Neuron (in vitro differentiated cells): ENCODE measurements at regions not wholly inside any gene's neighbourhood (a gene's known extent, or its start where the extent isn't known, plus 50 kb on each side); places are given as distances from the start of the nearest gene placed in this dataset.

Source experiments
- H2AFZ ChIP-seq: one replicate; pipeline ENCODE4 v1.6.1; 2013; ENCODE audit warnings: low read depth, mild to moderate bottlenecking, inconsistent platforms, low read length, moderate library complexity
- H3K27me3 ChIP-seq: one replicate; pipeline ENCODE4 v1.6.1; 2013; ENCODE audit warnings: low read length; ENCODE audit not compliant: insufficient read depth
- H3K36me3 ChIP-seq: one replicate; pipeline ENCODE4 v1.6.1; 2013; ENCODE audit warnings: low read length; ENCODE audit not compliant: insufficient read depth
- H3K4me1 ChIP-seq: one replicate; pipeline ENCODE4 v1.6.1; 2013; ENCODE audit warnings: low read length; ENCODE audit not compliant: insufficient read depth
- H3K4me3 ChIP-seq: 2 replicates; pipeline ENCODE4 v1.5.1; 2013; ENCODE audit warnings: mild to moderate bottlenecking, low read length, moderate library complexity
- H3K9me3 ChIP-seq: one replicate; pipeline ENCODE4 v1.6.1; 2013; ENCODE audit warnings: low read length

- H3K36me3 ChIP-seq = no peaks in the 10 kb centered on the region
- H2AFZ ChIP-seq = no peak overlapping the region
- H3K9me3 ChIP-seq = no peaks in the 10 kb centered on the region
- no peak overlapping the region for H3K4me3 ChIP-seq
- H3K27me3 ChIP-seq = no peaks in the 10 kb centered on the region
- peaks cover 17% of the 10 kb centered on the region for H3K4me1 ChIP-seq
Observed at GRCh38 chr18:39500306-39500705, 1934.7 kb upstream of the CELF4 start.

- no peaks in the 10 kb centered on the region for H3K9me3 ChIP-seq
- no peak overlapping the region for H3K4me3 ChIP-seq
- H3K36me3 ChIP-seq = no peaks in the 10 kb centered on the region
- peaks cover 17% of the 10 kb centered on the region for H3K4me1 ChIP-seq
- H3K27me3 ChIP-seq = no peaks in the 10 kb centered on the region
- no peak overlapping the region for H2AFZ ChIP-seq
Observed at GRCh38 chr18:39497821-39498220, 1932.2 kb upstream of the CELF4 start.

DNA sequence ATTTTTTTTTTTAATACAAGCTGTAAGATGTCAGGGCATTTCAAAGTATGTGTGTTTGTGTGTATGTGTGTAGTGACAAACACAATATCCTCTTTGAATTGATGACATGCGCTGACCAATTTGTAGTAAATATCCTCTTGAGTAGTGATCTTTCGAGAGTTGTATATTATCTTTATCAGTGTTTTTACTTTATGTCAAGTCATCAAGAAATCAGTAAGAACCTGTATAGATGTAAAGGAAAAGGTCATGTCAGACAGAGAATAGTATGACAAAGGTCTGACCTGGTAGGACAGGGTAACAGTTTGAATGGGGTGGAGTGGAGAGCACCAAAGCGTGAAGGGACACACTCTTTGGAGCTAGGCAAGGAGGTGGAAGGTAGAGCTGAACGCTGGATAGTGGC is 1931.4 kb upstream of the CELF4 start:
- Histone ChIP-seq H3K4me1 (peaks cover 13% of the 10 kb centered on the region), H3K4me3 (no peak overlapping the region), H3K36me3 (no peaks in the 10 kb centered on the region), H2AFZ (no peak overlapping the region), H3K9me3 (no peaks in the 10 kb centered on the region), H3K27me3 (no peaks in the 10 kb centered on the region)

DNA sequence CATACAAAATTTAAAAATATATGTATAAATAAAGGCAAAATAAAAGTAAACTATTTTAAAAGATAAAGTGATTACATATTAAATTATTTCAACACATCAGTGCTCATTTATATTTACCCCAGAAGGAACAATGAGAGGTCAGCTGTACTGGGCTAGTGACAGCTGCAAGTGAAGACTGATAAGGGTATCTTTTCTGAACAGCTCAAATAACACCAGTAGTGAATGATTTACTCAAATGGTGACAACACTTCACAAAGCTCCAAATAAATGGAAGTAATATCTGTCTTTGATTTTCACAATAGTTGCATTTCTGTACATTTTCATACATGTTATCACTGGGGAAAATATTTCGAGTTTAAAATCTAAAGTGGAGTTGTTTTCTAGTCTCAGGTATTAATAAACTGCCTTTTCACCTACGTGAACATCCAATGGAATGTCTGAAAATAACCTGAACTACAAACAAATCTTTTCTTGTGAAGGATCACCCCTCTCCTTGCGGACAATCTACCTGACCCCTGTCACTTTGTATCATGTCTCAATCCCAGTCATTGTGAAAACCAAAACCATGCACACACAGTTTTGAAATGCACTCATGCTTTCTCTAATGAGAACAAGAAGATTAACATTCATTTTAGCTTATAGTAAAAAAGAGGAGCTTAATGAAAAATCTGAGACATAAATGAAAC is 1928.8 kb upstream of the CELF4 start:
- H3K4me3 ChIP-seq = no peak overlapping the region
- H3K36me3 ChIP-seq = no peaks in the 10 kb centered on the region
- no peaks in the 10 kb centered on the region for H3K9me3 ChIP-seq
- H3K27me3 ChIP-seq = no peaks in the 10 kb centered on the region
- H3K4me1 ChIP-seq = no peaks in the 10 kb centered on the region
- H2AFZ ChIP-seq = no peak overlapping the region

GRCh38 chr18:39491408-39491807 is 1925.8 kb upstream of the CELF4 start:
- H2AFZ ChIP-seq = no peak overlapping the region
- no peaks in the 10 kb centered on the region for H3K36me3 ChIP-seq
- H3K9me3 ChIP-seq = no peaks in the 10 kb centered on the region
- no peaks in the 10 kb centered on the region for H3K27me3 ChIP-seq
- peaks cover 6% of the 10 kb centered on the region for H3K4me1 ChIP-seq
- no peak overlapping the region for H3K4me3 ChIP-seq

DNA sequence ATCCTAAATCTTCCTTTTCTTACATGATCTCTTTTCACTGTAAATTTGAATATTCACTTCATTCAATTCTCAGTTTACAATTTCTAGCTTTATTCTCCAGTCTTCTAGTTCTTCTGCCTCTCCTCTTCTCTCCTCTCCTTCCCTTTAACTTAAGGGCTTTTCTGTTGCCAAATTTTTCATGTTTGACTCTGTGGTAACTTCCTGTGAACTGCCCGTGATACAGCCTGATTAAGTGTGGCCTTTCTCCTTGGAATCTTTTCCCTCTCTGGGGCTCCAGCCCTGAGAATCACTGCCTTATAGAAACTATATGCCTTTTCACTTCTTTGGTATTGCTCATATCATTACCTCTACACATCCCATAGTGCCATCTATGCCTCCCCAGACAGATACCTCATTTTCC is 1923.8 kb upstream of the CELF4 start:
- Histone ChIP-seq H3K27me3 (no peaks in the 10 kb centered on the region), H3K9me3 (no peaks in the 10 kb centered on the region), H2AFZ (no peak overlapping the region), H3K4me1 (peaks cover 6% of the 10 kb centered on the region), H3K36me3 (no peaks in the 10 kb centered on the region), H3K4me3 (no peak overlapping the region)

DNA sequence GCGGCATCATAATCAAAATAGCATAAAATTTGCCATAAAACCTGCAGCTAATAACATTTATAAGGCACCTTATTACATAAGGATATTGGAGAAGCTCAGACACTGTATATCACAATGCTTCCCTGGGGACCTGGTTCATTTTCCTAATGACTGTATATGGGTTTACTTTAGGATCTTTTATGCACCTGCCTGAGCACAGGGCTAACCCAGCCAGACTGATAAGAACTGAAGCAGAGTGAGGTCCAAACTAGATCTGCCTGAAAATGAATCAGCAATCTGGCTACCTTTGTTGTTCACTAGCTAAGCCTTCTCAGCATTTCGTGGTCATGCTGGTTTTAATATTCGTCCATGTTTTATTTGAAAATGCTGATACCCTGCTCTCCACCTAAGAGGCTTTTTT is 1922.3 kb upstream of the CELF4 start:
- no peaks in the 10 kb centered on the region for H3K9me3 ChIP-seq
- no peak overlapping the region for H2AFZ ChIP-seq
- no peak overlapping the region for H3K4me3 ChIP-seq
- no peaks in the 10 kb centered on the region for H3K36me3 ChIP-seq
- no peaks in the 10 kb centered on the region for H3K27me3 ChIP-seq
- H3K4me1 ChIP-seq = peaks cover 6% of the 10 kb centered on the region

- Histone ChIP-seq H3K27me3 (no peaks in the 10 kb centered on the region), H3K4me1 (peaks cover 6% of the 10 kb centered on the region), H2AFZ (no peak overlapping the region), H3K36me3 (no peaks in the 10 kb centered on the region), H3K9me3 (no peaks in the 10 kb centered on the region), H3K4me3 (no peak overlapping the region)
Observed at GRCh38 chr18:39486268-39486667, 1920.7 kb upstream of the CELF4 start.

- Histone ChIP-seq H3K36me3 (no peaks in the 10 kb centered on the region), H2AFZ (no peak overlapping the region), H3K27me3 (no peaks in the 10 kb centered on the region), H3K4me3 (no peak overlapping the region), H3K4me1 (peaks cover 6% of the 10 kb centered on the region), H3K9me3 (no peaks in the 10 kb centered on the region)
Observed at GRCh38 chr18:39485696-39486095, 1920.1 kb upstream of the CELF4 start.

- H3K9me3 ChIP-seq = no peaks in the 10 kb centered on the region
- no peak overlapping the region for H2AFZ ChIP-seq
- no peak overlapping the region for H3K4me3 ChIP-seq
- H3K36me3 ChIP-seq = no peaks in the 10 kb centered on the region
- no peaks in the 10 kb centered on the region for H3K27me3 ChIP-seq
- no peaks in the 10 kb centered on the region for H3K4me1 ChIP-seq
Observed at GRCh38 chr18:39481281-39481680, 1915.7 kb upstream of the CELF4 start.

DNA sequence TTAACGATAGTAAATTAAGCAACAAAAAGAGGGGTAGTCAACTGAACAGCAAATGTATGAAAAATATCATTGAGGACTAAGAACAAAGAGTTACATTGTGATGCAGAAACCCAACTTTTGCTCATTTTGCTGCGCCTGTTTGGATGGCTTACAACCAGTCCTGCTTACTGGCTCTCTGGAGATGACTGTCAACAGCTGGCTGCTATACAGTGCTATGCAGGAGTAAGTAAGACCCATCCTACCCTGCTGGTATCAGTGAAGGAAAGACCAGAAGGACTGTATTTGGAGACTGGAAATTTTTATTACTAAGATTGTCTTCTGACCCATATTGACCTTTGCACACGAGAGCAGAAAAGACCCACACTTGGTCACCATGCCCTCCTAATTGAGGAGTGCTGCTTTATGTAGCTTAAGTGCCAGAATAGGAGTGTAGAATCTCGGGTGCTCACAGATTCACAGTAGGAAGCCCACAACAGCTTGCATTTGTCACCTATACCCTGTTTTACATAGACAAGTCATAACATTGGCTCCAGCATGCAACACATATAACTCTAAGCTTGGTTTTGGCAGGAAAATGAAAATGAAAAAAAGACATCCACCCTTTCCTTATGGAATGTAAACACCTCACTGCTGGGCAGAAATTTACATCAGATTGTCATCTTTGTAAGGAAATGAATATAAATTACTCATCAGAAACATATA is 1915.0 kb upstream of the CELF4 start:
- no peaks in the 10 kb centered on the region for H3K36me3 ChIP-seq
- H3K9me3 ChIP-seq = no peaks in the 10 kb centered on the region
- H3K27me3 ChIP-seq = no peaks in the 10 kb centered on the region

GRCh38 chr18:39464006-39464405 is 1898.4 kb upstream of the CELF4 start:
- Histone ChIP-seq H3K36me3 (no peaks in the 10 kb centered on the region), H3K27me3 (no peaks in the 10 kb centered on the region), H3K9me3 (peaks cover 2% of the 10 kb centered on the region), H3K4me1 (no peaks in the 10 kb centered on the region), H2AFZ (no peak overlapping the region), H3K4me3 (no peak overlapping the region)

More for the DNA sequence above, 1915.0 kb upstream of the CELF4 start:
- no peak overlapping the region for H2AFZ ChIP-seq
- no peaks in the 10 kb centered on the region for H3K4me1 ChIP-seq
- no peak overlapping the region for H3K4me3 ChIP-seq

GRCh38 chr18:39462436-39462835 is 1896.8 kb upstream of the CELF4 start:
- H2AFZ ChIP-seq = no peak overlapping the region
- no peaks in the 10 kb centered on the region for H3K27me3 ChIP-seq
- H3K4me1 ChIP-seq = no peaks in the 10 kb centered on the region
- peaks cover 2% of the 10 kb centered on the region for H3K9me3 ChIP-seq
- no peak overlapping the region for H3K4me3 ChIP-seq
- no peaks in the 10 kb centered on the region for H3K36me3 ChIP-seq

- Histone ChIP-seq H3K4me1 (no peaks in the 10 kb centered on the region), H3K4me3 (no peak overlapping the region), H2AFZ (no peak overlapping the region), H3K36me3 (no peaks in the 10 kb centered on the region), H3K27me3 (no peaks in the 10 kb centered on the region), H3K9me3 (peaks cover 2% of the 10 kb centered on the region)
Observed at GRCh38 chr18:39460136-39460535, 1894.5 kb upstream of the CELF4 start.
